ENCODE measurements at regions not wholly inside any gene's neighbourhood (a gene's known extent, or its start where the extent isn't known, plus 50 kb on each side); places are given as distances from the start of the nearest gene placed in this dataset.

GRCh38 chr21:38956521-38956855 is 150.8 kb downstream of the ETS2 start:
- Histone ChIP-seq H3K4me2 (no peak overlapping the region), H4K20me1 (replicated peaks; ENCODE audit: insufficient read depth) (no peaks in the 10 kb centered on the region), H3K27me3 (ENCODE audit: insufficient read depth) (no peaks in the 10 kb centered on the region), H3K4me1 (ENCODE audit: insufficient read depth) (no peaks in the 10 kb centered on the region), H3K79me2 (replicated peaks; ENCODE audit: insufficient read depth) (no peaks in the 10 kb centered on the region), H3K4me3 (no peak overlapping the region), H3F3A (replicated peaks; ENCODE audit: low read depth) (no peaks in the 10 kb centered on the region), H3K27ac (ENCODE audit: low read depth) (no peak overlapping the region), H3K9me2 (ENCODE audit: insufficient read depth) (0 out of 2 replicates have a peak, but pooled peaks cover 14% of the 10 kb centered on the region), H2AFZ (peak overlapping the region; percentile 94), H3K36me3 (ENCODE audit: insufficient read depth) (no peaks in the 10 kb centered on the region)
- Mint-ChIP-seq H3K27ac (no peak overlapping the region; the same call in 1 of the 2 replicates), H3K4me1 (peaks cover 5% of the 10 kb centered on the region), H3K4me3 (no peak overlapping the region), H3K27me3 (ENCODE audit: insufficient read depth, low read depth, poor library complexity) (peaks cover 10% of the 10 kb centered on the region), H3K36me3 (ENCODE audit: low read depth) (peaks cover under 1% of the 10 kb centered on the region; the same call in 1 of the 3 replicates), H3K9me3 (peaks cover 3% of the 10 kb centered on the region; the same call in 1 of the 3 replicates)
- DNase-seq (ENCODE audit: low spot score) (no peak), ATAC-seq (no peak)
- TF ChIP-seq ZNF331 (CRISPR knock-in tag; IDR thresholded peaks at IDR 0.05; ENCODE audit: low read depth) (no peak), JUNB (IDR thresholded peaks at IDR 0.05; ENCODE audit: unreplicated experiment) (no peak), NANOG (IDR thresholded peaks at IDR 0.05; ENCODE audit: borderline replicate concordance) (no peak), ZNF462 (CRISPR knock-in tag; IDR thresholded peaks at IDR 0.05) (no peak), REST (IDR thresholded peaks at IDR 0.05; ENCODE audit: unreplicated experiment) (no peak), CREB1 (CRISPR knock-in tag; IDR thresholded peaks at IDR 0.05; ENCODE audit: low read depth) (no peak), EZH2phosphoT487 (IDR thresholded peaks at IDR 0.05; ENCODE audit: unreplicated experiment) (no peak), POLR2AphosphoS5 (IDR thresholded peaks at IDR 0.05; ENCODE audit: low read depth) (no peak), CTCF (conservative IDR thresholded peaks at IDR 0.05; ENCODE audit: low read depth in 2 of 2) (no peak), ZNF114 (CRISPR knock-in tag; IDR thresholded peaks at IDR 0.05) (no peak), STAT1 (IDR thresholded peaks at IDR 0.05; ENCODE audit: unreplicated experiment) (no peak), ETS1 (IDR thresholded peaks at IDR 0.05) (no peak), EZH2 (IDR thresholded peaks at IDR 0.05; ENCODE audit: low read depth, unreplicated experiment) (no peak)
